ENCODE measurements at regions not wholly inside any gene's neighbourhood (a gene's known extent, or its start where the extent isn't known, plus 50 kb on each side); places are given as distances from the start of the nearest gene placed in this dataset.
A peak's percentile ranks its signal among the peaks of the same experiment; 100 is the strongest.

DNA sequence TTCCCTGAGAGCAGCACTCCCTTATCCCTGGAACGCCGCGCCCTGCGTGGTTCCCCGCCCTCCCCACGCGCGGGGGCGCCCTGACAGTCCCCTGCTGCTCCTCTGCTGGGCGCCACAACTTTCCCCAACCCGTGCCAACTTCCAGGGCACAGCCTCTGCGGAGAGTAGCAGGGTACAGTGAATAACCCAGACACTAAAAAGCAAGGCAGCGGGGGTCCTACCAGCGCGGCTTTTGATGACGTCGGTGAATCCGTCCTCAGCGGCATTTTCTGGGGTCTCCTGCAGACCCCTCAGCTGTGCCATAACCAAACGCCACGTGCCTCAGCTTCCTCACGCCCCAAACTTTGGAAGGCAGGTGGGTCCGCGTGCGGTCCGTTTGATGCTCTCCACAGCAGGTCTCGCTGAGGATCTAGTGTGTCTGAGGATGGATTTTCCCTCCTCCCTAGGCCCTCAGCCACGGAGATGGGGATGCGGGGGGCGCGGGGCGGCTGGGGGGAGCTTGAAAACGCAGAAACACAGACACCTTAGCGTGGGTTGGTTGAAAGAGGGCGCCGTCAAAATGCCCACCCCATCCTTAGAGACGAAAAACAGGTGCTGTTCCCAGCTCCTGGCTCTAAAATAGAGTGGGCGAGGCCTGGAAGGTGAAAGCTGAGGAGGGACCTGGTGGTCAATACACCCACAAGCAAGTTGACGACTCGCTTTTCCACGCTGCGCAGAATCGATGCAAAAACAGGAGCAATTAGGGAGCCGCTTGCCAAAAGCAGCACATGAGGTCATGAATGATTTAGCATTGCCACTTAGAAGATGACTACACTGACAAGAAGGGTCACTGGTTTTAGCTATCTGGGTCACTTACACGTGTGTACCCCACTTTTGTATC is 405.6 kb downstream of the FAM47A start:
- TF ChIP-seq POLR2A (IDR thresholded peaks at IDR 0.05) = no peak
- TF ChIP-seq, protein P1, sequence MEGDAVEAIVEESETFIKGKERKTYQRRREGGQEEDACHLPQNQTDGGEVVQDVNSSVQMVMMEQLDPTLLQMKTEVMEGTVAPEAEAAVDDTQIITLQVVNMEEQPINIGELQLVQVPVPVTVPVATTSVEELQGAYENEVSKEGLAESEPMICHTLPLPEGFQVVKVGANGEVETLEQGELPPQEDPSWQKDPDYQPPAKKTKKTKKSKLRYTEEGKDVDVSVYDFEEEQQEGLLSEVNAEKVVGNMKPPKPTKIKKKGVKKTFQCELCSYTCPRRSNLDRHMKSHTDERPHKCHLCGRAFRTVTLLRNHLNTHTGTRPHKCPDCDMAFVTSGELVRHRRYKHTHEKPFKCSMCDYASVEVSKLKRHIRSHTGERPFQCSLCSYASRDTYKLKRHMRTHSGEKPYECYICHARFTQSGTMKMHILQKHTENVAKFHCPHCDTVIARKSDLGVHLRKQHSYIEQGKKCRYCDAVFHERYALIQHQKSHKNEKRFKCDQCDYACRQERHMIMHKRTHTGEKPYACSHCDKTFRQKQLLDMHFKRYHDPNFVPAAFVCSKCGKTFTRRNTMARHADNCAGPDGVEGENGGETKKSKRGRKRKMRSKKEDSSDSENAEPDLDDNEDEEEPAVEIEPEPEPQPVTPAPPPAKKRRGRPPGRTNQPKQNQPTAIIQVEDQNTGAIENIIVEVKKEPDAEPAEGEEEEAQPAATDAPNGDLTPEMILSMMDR (IDR thresholded peaks at IDR 0.05) = no peak
- DNase-seq = peak in 1 of 3 donors; percentile 28
- Histone ChIP-seq H3K27ac (peak overlapping the region in 2 of 4 donors; percentile 10 to 50), H3K27me3 (no peaks in the 10 kb centered on the region), H3K4me1 (no peaks in the 10 kb centered on the region), H3K9me3 (no peaks in the 10 kb centered on the region), H3K36me3 (no peaks in the 10 kb centered on the region), H3K4me3 (peak overlapping the region in 2 of 4 donors; percentile 2 to 36)

DNA sequence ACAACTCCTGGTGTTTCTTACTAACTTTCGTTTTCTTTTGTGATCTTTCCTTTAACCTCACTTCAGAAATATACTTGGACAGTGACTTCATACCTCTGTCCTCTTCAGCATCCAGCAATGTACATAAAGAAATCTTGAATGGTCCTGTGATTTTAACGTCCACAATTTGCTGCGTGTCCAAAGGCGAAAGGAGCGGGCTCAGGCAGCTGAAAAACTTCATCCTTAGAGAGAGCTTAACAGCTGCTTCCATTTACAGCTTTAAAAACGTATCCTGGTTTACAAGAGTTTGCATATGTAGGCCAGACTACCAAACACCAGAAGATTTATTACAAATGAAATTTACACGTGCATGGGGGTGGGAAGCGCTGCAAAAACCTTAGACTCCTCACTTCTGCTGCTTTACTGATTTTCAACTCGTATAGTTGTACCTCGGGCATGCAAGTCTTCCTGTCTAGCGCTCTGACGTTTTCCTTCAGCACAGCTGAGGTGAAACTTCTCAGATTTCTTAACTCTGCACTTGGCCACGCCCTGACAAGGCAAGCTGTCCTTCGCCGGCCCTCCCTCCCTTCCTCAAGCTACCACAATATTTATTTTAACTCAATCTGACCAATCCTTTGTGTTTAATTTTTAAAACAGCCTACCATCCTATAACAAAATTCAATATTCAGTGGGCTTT is 406.4 kb downstream of the FAM47A start:
- peak overlapping the region in 1 of 4 donors; percentile 50 for H3K27ac ChIP-seq

DNA sequence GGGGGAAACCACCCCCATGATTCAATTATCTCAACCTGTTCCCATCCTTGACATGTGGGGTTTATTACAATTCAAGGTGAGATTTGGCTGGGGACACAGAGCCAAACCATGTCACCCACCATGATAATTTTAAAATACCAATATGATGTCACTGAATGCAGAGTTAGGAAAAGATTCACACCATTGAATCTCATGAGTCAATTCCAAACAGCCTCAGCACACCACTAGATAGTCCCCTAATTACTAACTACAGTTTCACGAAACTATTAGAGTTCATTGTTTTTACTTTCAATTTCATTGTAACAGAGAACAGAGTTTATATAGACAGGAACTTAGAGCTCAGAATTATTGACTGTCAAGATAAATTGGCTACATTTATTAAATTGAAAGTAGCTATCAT is 410.2 kb downstream of the FAM47A start:
- H3K4me3 ChIP-seq = no peak overlapping the region
- H3K27me3 ChIP-seq = no peaks in the 10 kb centered on the region
- TF ChIP-seq, protein P1 (IDR thresholded peaks at IDR 0.05) = no peak
- TF ChIP-seq POLR2A (IDR thresholded peaks at IDR 0.05) = no peak
- H3K4me1 ChIP-seq = no peaks in the 10 kb centered on the region
- H3K36me3 ChIP-seq = no peaks in the 10 kb centered on the region
- no peaks in the 10 kb centered on the region for H3K9me3 ChIP-seq
- DNase-seq = no peak
- no peak overlapping the region for H3K27ac ChIP-seq

More for the DNA sequence above, 406.4 kb downstream of the FAM47A start:
- TF ChIP-seq POLR2A (IDR thresholded peaks at IDR 0.05) = no peak
- TF ChIP-seq, protein P1 (IDR thresholded peaks at IDR 0.05) = no peak
- Histone ChIP-seq H3K4me3 (peak overlapping the region in 2 of 4 donors; percentile 15 to 36), H3K9me3 (no peaks in the 10 kb centered on the region), H3K27me3 (no peaks in the 10 kb centered on the region), H3K4me1 (no peaks in the 10 kb centered on the region), H3K36me3 (no peaks in the 10 kb centered on the region)
- DNase-seq = no peak

DNA sequence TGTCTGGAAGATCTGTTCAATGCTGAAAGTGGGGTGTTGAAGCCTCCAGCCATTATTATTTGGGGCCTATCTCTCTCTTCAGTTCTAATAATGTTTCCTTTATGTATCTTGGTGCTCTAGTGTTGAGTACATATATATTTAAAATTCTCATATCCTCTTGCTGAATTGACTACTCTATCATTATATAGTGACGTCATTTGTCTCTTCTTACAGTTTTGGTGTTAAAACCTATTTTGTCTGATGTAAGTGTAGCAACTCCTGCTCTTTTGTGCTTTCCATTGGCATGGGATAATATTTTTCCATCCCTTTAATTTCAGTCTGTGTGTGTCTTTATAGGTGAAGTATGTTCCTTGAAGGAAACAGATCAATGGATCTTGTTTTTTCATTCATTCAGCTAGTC is 446.0 kb downstream of the FAM47A start:
- Histone ChIP-seq H3K36me3 (no peaks in the 10 kb centered on the region), H3K27ac (no peak overlapping the region), H3K4me3 (no peak overlapping the region), H3K9me3 (no peaks in the 10 kb centered on the region), H3K4me1 (no peaks in the 10 kb centered on the region), H3K27me3 (no peaks in the 10 kb centered on the region)
- no peak for TF ChIP-seq POLR2A (IDR thresholded peaks at IDR 0.05)
- TF ChIP-seq, protein P1 (IDR thresholded peaks at IDR 0.05) = no peak
- no peak for DNase-seq

Measured in Peyer's patch (tissue), 4 donors.